ENCODE measurements at regions not wholly inside any gene's neighbourhood (a gene's known extent, or its start where the extent isn't known, plus 50 kb on each side); places are given as distances from the start of the nearest gene placed in this dataset.

GRCh38 chr22:22380098-22381030, 128.2 kb downstream of the ZNF280B start:
- TF ChIP-seq CTCF (conservative IDR thresholded peaks at IDR 0.05 in 1 of 2, IDR thresholded peaks at IDR 0.05 in 1 of 2; ENCODE audit: low read depth in 1 of 2, low read length in 2 of 2) = no peak
- no peak for TF ChIP-seq EZH2 (IDR thresholded peaks at IDR 0.05; ENCODE audit: low read length, missing control alignments)

Data from fibroblast of lung (primary cell).